ENCODE measurements at regions not wholly inside any gene's neighbourhood (a gene's known extent, or its start where the extent isn't known, plus 50 kb on each side); places are given as distances from the start of the nearest gene placed in this dataset.

DNA sequence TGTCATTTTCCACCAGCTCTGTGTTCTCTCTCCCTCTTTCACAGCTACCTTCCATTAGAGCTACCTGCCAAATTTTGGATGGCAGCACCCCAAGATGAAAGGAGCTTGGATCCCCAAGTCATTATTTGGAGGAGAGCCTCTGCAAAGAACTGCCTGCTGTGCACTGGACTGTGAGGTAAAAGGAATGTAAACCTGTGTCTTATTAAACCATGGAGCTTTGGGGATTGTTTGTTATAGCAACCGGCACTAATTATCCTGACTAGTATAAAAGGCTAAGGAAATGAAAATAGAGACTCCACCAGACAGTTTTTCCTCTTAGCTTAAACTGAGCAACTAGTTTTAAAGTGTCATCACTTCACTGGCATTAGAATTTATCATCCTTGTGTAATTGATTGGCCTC lies 191.6 kb upstream of the DTNBP1 start:
- H3K4me1 Mint-ChIP-seq, result no peaks in the 10 kb centered on the region
- no peak overlapping the region for H3K27ac ChIP-seq (ENCODE audit: insufficient read depth, low read length, poor library complexity, severe bottlenecking)
- no peaks in the 10 kb centered on the region for H3K36me3 ChIP-seq (ENCODE audit: control insufficient read depth, insufficient read depth, low read length)
- no peaks in the 10 kb centered on the region for H3K36me3 Mint-ChIP-seq
- no peak for DNase-seq
- H3K9me3 Mint-ChIP-seq, result peaks cover 0 to 4% (median 0%) of the 10 kb centered on the region in 7 donors
- H3K4me1 ChIP-seq (ENCODE audit: control insufficient read depth, insufficient read depth, low read length, poor library complexity, severe bottlenecking), result no peaks in the 10 kb centered on the region
- peaks cover 9% of the 10 kb centered on the region for H3K27me3 Mint-ChIP-seq
- H3K9me3 ChIP-seq (ENCODE audit: control insufficient read depth in 2 of 2, low read length in 2 of 2), result no peaks in the 10 kb centered on the region
- H3K4me3 ChIP-seq (ENCODE audit: low read depth, low read length), result no peak overlapping the region
- H3K27me3 ChIP-seq (ENCODE audit: control insufficient read depth, insufficient read depth, low read length), result peaks cover 3% of the 10 kb centered on the region
- ATAC-seq (ENCODE audit: low read depth in 2 of 2), result no peak
- H3K4me3 Mint-ChIP-seq, result no peak overlapping the region
- H3K27ac Mint-ChIP-seq, result no peak overlapping the region

GRCh38 chr6:15853259-15853658 lies 190.4 kb upstream of the DTNBP1 start:
- Histone ChIP-seq H3K27ac (ENCODE audit: insufficient read depth, low read length, poor library complexity, severe bottlenecking) (no peak overlapping the region), H3K36me3 (ENCODE audit: control insufficient read depth, insufficient read depth, low read length) (no peaks in the 10 kb centered on the region), H3K4me1 (ENCODE audit: control insufficient read depth, insufficient read depth, low read length, poor library complexity, severe bottlenecking) (no peaks in the 10 kb centered on the region), H3K27me3 (ENCODE audit: control insufficient read depth, insufficient read depth, low read length) (peaks cover 3% of the 10 kb centered on the region), H3K9me3 (ENCODE audit: control insufficient read depth in 2 of 2, low read length in 2 of 2) (no peaks in the 10 kb centered on the region), H3K4me3 (ENCODE audit: low read depth, low read length) (no peak overlapping the region)
- peaks cover 0 to 4% (median 0%) of the 10 kb centered on the region in 7 donors for H3K9me3 Mint-ChIP-seq
- peaks cover 9% of the 10 kb centered on the region for H3K27me3 Mint-ChIP-seq
- ATAC-seq (ENCODE audit: low read depth in 2 of 2), result no peak
- no peak for DNase-seq
- H3K27ac Mint-ChIP-seq, result peak overlapping the region in 1 of 3 donors; percentile 52
- H3K4me1 Mint-ChIP-seq, result no peaks in the 10 kb centered on the region
- no peaks in the 10 kb centered on the region for H3K36me3 Mint-ChIP-seq
- no peak overlapping the region for H3K4me3 Mint-ChIP-seq

DNA sequence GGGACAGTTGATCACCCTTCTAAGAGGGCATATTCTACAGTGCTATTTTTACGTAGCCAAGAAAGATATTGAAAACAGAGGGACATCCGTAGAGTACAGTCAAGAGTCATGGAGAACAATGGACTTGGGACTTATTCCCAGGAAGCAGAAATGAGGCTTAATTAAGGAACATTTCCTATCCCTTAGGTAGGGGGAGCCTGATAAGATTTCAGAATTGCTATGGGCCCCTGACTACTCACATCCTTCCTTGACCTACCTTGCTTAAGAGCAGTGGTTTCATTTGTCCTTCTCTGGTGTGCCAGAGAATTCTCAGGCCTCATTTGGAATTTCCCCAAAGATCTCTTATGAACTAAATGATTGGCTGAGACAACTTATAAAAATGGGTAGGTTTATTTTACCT lies 189.5 kb upstream of the DTNBP1 start:
- Mint-ChIP-seq H3K9me3 (peaks cover 0 to 4% (median 0%) of the 10 kb centered on the region in 7 donors), H3K4me3 (no peak overlapping the region)
- H3K27ac ChIP-seq (ENCODE audit: insufficient read depth, low read length, poor library complexity, severe bottlenecking), result no peak overlapping the region

GRCh38 chr6:15849395-15849794 lies 186.6 kb upstream of the DTNBP1 start:
- H3K9me3 ChIP-seq (ENCODE audit: control insufficient read depth in 2 of 2, low read length in 2 of 2), result no peaks in the 10 kb centered on the region
- H3K4me3 ChIP-seq (ENCODE audit: low read depth, low read length), result no peak overlapping the region
- no peaks in the 10 kb centered on the region for H3K36me3 Mint-ChIP-seq
- no peak overlapping the region for H3K4me3 Mint-ChIP-seq
- no peaks in the 10 kb centered on the region for H3K36me3 ChIP-seq (ENCODE audit: control insufficient read depth, insufficient read depth, low read length)
- H3K27ac Mint-ChIP-seq, result no peak overlapping the region
- H3K9me3 Mint-ChIP-seq, result peaks cover 0 to 4% (median 0%) of the 10 kb centered on the region in 7 donors
- DNase-seq (no peak), ATAC-seq (ENCODE audit: low read depth in 2 of 2) (no peak)
- H3K4me1 ChIP-seq (ENCODE audit: control insufficient read depth, insufficient read depth, low read length, poor library complexity, severe bottlenecking), result no peaks in the 10 kb centered on the region
- no peaks in the 10 kb centered on the region for H3K4me1 Mint-ChIP-seq
- H3K27me3 Mint-ChIP-seq, result peaks cover 9% of the 10 kb centered on the region
- H3K27ac ChIP-seq (ENCODE audit: insufficient read depth, low read length, poor library complexity, severe bottlenecking), result no peak overlapping the region
- H3K27me3 ChIP-seq (ENCODE audit: control insufficient read depth, insufficient read depth, low read length), result no peaks in the 10 kb centered on the region

More for the DNA sequence above, 189.5 kb upstream of the DTNBP1 start:
- H3K4me1 ChIP-seq (ENCODE audit: control insufficient read depth, insufficient read depth, low read length, poor library complexity, severe bottlenecking), result no peaks in the 10 kb centered on the region
- H3K36me3 ChIP-seq (ENCODE audit: control insufficient read depth, insufficient read depth, low read length), result no peaks in the 10 kb centered on the region
- H3K4me1 Mint-ChIP-seq, result no peaks in the 10 kb centered on the region
- peaks cover 3% of the 10 kb centered on the region for H3K27me3 ChIP-seq (ENCODE audit: control insufficient read depth, insufficient read depth, low read length)
- H3K4me3 ChIP-seq (ENCODE audit: low read depth, low read length), result no peak overlapping the region
- no peaks in the 10 kb centered on the region for H3K9me3 ChIP-seq (ENCODE audit: control insufficient read depth in 2 of 2, low read length in 2 of 2)
- no peak for DNase-seq
- no peak for ATAC-seq (ENCODE audit: low read depth in 2 of 2)
- no peaks in the 10 kb centered on the region for H3K36me3 Mint-ChIP-seq
- peaks cover 9% of the 10 kb centered on the region for H3K27me3 Mint-ChIP-seq
- no peak overlapping the region for H3K27ac Mint-ChIP-seq

DNA sequence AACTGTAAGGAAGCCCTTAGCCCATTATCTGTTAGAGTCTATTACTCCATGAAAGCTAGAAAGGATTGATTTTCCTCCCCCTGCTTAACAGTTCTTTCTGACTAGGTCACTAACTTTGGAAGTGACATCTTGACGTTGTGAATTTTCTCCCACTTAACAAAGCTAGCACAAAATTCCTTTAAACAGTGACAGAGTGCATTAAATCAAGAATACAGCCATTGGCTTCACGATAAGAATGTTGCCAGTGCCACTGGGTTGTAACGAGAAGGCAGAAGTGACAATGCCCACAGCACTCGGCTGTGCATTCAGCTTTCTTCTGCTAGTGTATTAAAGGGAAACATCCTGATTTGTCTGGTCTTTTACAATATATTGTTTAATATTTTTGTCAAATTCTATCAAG lies 182.7 kb upstream of the DTNBP1 start:
- Mint-ChIP-seq H3K4me1 (no peaks in the 10 kb centered on the region), H3K27ac (no peak overlapping the region), H3K9me3 (peaks cover 0 to 4% (median 0%) of the 10 kb centered on the region in 7 donors), H3K36me3 (no peaks in the 10 kb centered on the region), H3K27me3 (peaks cover 13% of the 10 kb centered on the region), H3K4me3 (no peak overlapping the region)
- no peak for DNase-seq
- no peak for ATAC-seq (ENCODE audit: low read depth in 2 of 2)
- Histone ChIP-seq H3K27me3 (ENCODE audit: control insufficient read depth, insufficient read depth, low read length) (no peaks in the 10 kb centered on the region), H3K27ac (ENCODE audit: insufficient read depth, low read length, poor library complexity, severe bottlenecking) (no peak overlapping the region), H3K4me3 (ENCODE audit: low read depth, low read length) (no peak overlapping the region), H3K9me3 (ENCODE audit: control insufficient read depth in 2 of 2, low read length in 2 of 2) (no peaks in the 10 kb centered on the region), H3K36me3 (ENCODE audit: control insufficient read depth, insufficient read depth, low read length) (no peaks in the 10 kb centered on the region), H3K4me1 (ENCODE audit: control insufficient read depth, insufficient read depth, low read length, poor library complexity, severe bottlenecking) (no peaks in the 10 kb centered on the region)

DNA sequence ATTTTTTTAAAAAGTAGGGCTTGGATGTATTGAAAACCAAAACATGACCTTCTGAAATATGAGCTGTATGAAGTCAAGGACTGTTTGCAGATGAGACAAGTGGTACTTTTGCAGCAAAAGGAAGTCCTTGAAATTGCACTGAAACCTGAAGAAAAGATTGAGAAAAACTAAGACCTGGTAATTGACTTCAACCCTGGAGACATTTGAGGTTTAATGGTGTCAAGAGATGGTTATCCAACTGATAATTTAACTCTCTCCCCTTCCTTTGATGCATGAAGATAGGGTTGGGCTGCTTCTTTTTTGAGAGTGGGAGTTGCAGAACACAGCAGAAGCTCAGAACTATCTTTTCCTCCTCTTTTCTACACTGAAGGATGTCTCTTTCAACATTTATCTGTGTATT lies 180.9 kb upstream of the DTNBP1 start:
- Mint-ChIP-seq H3K4me3 (no peak overlapping the region), H3K36me3 (no peaks in the 10 kb centered on the region), H3K4me1 (no peaks in the 10 kb centered on the region), H3K27me3 (peaks cover 17% of the 10 kb centered on the region), H3K27ac (no peak overlapping the region), H3K9me3 (peaks cover 0 to 2% (median 0%) of the 10 kb centered on the region in 7 donors)
- Histone ChIP-seq H3K27ac (ENCODE audit: insufficient read depth, low read length, poor library complexity, severe bottlenecking) (no peak overlapping the region), H3K4me3 (ENCODE audit: low read depth, low read length) (no peak overlapping the region), H3K4me1 (ENCODE audit: control insufficient read depth, insufficient read depth, low read length, poor library complexity, severe bottlenecking) (no peaks in the 10 kb centered on the region), H3K36me3 (ENCODE audit: control insufficient read depth, insufficient read depth, low read length) (no peaks in the 10 kb centered on the region), H3K9me3 (ENCODE audit: control insufficient read depth in 2 of 2, low read length in 2 of 2) (no peaks in the 10 kb centered on the region), H3K27me3 (ENCODE audit: control insufficient read depth, insufficient read depth, low read length) (no peaks in the 10 kb centered on the region)
- ATAC-seq (ENCODE audit: low read depth in 2 of 2) (no peak), DNase-seq (no peak)

DNA sequence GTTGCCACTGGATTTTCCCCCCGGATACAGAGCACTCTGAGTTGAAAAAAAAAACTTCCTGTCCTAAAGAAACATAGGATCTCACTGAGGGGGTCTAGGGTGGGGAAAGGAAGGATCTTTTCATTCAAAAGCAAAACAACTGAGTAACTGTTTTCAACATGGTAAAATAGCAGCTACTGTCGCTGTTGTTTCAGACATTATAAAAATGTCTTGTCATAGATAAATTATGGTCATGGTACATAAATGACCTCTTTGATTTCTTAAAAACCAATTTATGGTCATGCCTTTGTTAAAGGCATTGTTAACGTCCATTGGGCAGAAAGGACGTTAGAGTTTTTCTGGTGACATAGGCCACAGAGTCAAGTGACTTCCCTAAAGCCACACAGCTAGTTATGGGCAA lies 180.4 kb upstream of the DTNBP1 start:
- H3K9me3 Mint-ChIP-seq, result peaks cover 0 to 2% (median 0%) of the 10 kb centered on the region in 7 donors
- no peak overlapping the region for H3K4me3 Mint-ChIP-seq
- Histone ChIP-seq H3K4me1 (ENCODE audit: control insufficient read depth, insufficient read depth, low read length, poor library complexity, severe bottlenecking) (no peaks in the 10 kb centered on the region), H3K36me3 (ENCODE audit: control insufficient read depth, insufficient read depth, low read length) (no peaks in the 10 kb centered on the region), H3K9me3 (ENCODE audit: control insufficient read depth in 2 of 2, low read length in 2 of 2) (no peaks in the 10 kb centered on the region), H3K27me3 (ENCODE audit: control insufficient read depth, insufficient read depth, low read length) (no peaks in the 10 kb centered on the region), H3K4me3 (ENCODE audit: low read depth, low read length) (no peak overlapping the region), H3K27ac (ENCODE audit: insufficient read depth, low read length, poor library complexity, severe bottlenecking) (no peak overlapping the region)
- no peak for DNase-seq
- ATAC-seq (ENCODE audit: low read depth in 2 of 2), result no peak
- H3K27me3 Mint-ChIP-seq, result peaks cover 17% of the 10 kb centered on the region
- H3K27ac Mint-ChIP-seq, result no peak overlapping the region
- no peaks in the 10 kb centered on the region for H3K4me1 Mint-ChIP-seq
- H3K36me3 Mint-ChIP-seq, result no peaks in the 10 kb centered on the region

DNA sequence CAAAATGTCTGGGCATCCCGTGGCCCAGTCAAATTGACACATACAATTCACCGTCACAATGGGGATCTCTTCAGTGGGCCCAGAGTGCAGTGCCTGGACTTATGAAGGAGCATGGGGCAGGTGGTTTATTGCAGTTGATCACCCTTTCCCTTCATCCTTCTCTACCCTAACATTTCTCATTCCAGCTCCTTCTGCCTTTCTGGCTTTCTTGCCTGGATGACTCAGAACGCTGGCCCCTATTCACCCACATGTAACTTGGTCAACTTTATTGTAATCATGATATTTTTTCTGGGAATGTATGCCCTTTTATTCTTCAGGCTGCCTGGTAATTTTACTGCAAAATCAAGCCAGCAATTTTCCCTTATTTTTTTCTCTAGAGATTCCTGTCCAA lies 179.9 kb upstream of the DTNBP1 start:
- DNase-seq (no peak), ATAC-seq (ENCODE audit: low read depth in 2 of 2) (no peak)
- Mint-ChIP-seq H3K4me1 (no peaks in the 10 kb centered on the region), H3K27ac (no peak overlapping the region), H3K4me3 (no peak overlapping the region), H3K36me3 (no peaks in the 10 kb centered on the region), H3K9me3 (peaks cover 0 to 2% (median 0%) of the 10 kb centered on the region in 7 donors), H3K27me3 (peaks cover 17% of the 10 kb centered on the region)
- H3K27ac ChIP-seq (ENCODE audit: insufficient read depth, low read length, poor library complexity, severe bottlenecking), result no peak overlapping the region
- H3K4me1 ChIP-seq (ENCODE audit: control insufficient read depth, insufficient read depth, low read length, poor library complexity, severe bottlenecking), result no peaks in the 10 kb centered on the region
- H3K27me3 ChIP-seq (ENCODE audit: control insufficient read depth, insufficient read depth, low read length), result no peaks in the 10 kb centered on the region
- no peaks in the 10 kb centered on the region for H3K9me3 ChIP-seq (ENCODE audit: control insufficient read depth in 2 of 2, low read length in 2 of 2)
- H3K36me3 ChIP-seq (ENCODE audit: control insufficient read depth, insufficient read depth, low read length), result no peaks in the 10 kb centered on the region
- H3K4me3 ChIP-seq (ENCODE audit: low read depth, low read length), result no peak overlapping the region
